Stimulated activated CD8-positive, alpha-beta memory T cell treated with anti-CD3 and anti-CD28 coated beads, Interleukin-7, amount 100 ng/mL, for 48 hours (primary cell): ENCODE measurements at regions not wholly inside any gene's neighbourhood (a gene's known extent, or its start where the extent isn't known, plus 50 kb on each side); places are given as distances from the start of the nearest gene placed in this dataset.

Experiments used
- DNase-seq, 2 donors: peaks; one replicate each; pipeline ENCODE4 v3.0.0-alpha.2; 2020; ENCODE audit warnings: low read depth in 1 of 2; ENCODE audit errors: extremely low read depth in 1 of 2

DNA sequence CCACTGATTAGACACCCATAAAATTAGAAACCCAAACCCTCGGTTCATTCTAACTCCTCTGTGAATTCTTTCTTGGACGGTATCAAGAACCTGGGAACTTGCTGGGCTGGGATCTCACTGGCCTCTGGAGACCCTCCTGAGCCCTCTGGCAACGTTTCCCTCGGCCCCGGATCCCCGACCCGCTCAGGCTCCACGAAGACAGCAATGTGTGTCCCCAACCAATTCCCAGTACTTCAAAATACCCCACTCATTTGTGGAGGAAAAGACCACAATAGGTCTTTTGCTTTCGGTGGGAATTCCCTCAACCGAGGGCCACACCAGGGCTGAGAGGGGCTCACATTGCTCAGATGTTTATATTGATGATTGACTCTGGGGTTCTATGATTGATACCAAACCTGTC, 117.9 kb upstream of the PRR20G start:
- DNase-seq: no peak

DNA sequence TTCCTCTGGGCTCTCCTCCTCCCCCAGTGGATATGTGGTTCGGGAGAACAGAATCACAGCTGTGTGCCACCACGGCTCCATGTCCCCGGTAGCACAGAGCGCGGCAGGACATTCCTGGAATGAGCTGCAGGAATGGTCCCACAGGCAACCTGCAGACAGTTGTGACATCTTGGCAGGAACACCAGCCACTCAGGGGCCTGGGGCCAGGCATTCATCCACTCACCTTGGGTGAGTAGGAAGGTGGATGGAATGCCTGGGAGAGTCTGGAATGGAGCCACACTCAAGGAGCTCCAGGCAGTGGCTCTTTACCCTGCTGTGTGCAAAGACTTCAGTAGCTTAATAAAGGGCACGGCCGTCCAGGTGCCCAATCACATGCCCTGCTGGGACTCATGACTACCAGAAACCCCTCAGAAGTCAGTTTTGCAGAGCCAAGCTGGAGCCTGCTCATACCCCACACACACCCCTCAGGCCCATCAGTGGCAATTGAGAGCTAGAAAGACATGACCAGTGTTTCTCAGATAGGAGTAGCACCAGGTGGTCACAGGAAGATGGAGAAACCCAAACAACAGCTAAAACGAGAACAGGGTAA, 117.3 kb upstream of the PRR20G start:
- no peak for DNase-seq

DNA sequence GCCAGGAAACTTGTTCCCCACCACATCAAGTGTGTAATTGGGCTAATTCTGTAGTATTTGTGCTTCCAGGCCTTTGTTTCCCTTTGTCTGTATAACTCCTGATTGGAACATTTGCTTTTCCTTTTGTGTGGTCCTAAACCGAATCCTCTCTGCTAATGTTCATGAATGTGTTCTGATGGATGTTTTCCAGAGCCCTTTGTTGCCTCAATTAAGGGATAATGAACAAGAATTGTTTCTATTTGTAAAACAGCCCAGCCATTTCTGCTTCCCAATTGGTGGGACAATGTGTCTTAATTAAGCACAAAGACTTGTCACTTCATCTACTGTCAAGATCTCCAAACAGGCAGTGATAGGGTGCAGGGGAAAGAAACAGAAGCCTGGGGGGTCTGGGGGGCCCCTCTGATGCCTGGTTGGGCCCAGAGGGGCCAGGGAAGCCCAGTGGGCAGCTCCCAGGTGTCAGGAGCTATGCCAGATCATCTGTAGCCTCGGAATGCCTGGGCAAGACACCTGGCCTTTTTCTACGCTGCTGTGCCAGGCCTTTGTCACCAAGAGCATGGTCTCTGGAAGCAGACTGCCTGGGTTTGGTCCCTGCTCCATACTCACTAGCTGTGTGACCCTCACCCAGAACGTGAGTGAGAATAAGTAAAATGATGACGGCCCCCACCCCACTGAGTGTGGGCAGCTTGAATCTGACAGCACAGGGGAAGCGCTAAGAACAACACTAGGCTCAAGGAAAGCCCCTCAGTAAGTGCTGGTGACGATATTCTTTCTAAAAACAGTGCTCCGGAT, 116.6 kb upstream of the PRR20G start:
- no peak for DNase-seq

GRCh38 chr3:127403795-127404194, 115.9 kb upstream of the PRR20G start:
- no peak for DNase-seq

GRCh38 chr3:127399154-127399553, 111.3 kb upstream of the PRR20G start:
- no peak for DNase-seq

GRCh38 chr3:127396473-127396872, 108.6 kb upstream of the PRR20G start:
- DNase-seq: no peak

DNA sequence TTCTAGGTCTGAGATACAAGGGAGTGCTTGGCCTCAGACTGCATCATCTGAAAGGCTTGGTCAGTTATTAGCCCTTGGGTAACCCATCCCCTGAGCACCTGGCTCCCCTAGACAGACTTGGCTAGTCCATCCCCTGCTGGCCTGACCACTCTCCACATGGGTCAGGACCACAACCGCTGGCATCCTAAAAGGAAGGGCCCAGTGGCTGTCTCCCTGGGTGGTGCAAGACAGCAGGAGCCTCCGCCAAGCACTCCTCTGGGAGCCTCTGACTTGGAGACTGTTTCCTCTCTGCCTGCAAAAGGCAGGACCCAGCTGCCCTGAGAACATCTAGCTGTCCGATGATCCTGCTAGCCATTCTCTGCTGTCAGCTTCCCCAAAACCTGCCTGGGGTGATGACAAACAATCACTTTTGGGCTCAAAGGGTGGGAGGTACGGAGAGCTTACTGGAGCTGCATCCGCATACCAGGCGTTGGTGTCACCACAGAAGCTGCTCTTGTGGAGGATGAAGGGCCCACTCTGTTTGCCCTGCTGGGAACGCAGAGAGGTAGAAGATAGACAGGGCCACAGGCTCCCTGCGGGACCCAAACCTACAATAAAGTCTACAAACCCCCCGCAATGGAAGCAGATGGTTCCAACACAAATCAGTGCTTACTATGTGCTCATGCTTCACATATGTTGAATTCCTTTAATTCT, 108.0 kb upstream of the PRR20G start:
- no peak for DNase-seq

DNA sequence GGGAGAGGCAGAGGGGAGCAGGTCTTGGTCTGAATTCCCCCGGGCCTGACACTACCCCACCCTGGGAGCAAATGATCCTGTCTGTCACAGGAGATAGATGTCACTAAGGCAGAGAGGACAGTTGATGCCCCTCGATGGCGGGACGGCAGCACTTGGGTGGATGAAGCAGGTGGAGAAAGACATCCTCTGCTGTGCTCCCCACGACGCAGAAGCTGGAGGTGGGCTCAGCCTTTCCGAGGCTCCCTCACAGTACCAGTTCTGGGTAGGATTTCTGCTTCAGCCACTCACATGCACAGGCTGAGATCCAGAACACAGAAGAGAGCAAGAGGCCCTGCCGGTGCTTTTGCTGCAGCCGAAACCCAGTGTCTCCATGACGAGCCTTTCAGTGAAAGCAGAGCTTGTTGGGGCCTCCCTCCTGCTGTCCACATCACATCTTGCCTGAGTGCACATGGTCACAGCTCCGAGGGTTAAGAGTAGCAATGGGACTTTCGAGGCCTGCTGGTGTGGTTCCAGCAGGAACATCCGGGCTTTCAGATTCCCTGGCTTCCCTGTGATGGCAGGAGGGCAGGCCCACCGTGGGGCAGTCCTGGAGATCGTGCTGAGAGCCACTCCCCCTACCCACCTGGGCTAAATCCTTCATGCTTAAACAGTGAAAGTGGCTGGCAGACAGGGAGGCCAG, 107.3 kb upstream of the PRR20G start:
- no peak for DNase-seq

DNA sequence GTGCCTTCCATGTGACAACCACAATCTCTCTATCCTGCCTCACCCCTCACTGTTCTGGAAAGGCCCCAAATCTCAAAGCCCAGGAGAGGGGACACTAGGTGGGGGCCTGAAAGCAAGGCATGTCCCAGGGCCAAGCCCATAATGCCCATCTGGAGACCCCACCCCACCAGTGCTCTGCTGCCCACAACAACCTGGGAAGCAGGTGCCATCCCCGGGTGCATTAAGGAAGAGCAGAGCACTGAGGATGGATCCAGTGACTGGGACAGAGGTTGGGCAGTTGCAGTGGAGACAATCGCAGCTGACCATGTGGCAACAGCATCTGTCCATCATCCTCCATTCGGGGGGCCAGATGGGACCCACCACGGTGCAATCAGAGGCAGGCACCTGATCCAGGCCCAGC, 106.2 kb upstream of the PRR20G start:
- DNase-seq: no peak

DNA sequence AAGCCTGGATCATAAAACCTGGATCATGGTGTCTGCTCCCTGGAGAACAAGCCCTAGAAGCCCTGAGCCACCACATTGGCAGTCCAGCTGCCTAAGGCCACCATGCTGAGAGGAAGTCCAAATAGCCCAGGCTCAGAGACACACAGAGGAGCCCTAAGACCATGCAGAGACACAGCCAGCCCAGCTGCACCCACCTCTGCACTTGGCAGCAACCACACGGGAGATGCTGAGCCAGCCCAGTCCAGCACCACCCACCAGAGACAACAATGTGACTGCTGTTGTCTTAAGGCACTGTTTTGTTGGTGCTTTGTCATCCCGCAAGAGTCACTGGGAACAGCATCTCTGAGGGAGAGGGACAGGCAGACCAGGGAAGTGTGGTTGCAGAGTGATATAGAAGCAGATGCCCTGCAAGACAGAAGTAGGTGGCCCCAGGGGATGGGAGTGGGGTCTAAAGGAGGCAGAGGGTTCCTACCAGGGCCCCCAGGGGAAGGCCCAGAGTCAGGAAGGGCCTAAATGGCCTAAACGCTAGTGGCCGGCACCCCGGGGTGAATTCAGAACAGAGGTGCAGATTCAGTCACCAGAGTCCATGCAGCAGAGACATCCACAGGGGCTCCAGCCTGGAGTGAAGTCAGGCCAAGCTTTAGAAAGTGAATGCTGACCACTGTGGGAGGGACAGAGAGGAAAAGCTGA, 105.4 kb upstream of the PRR20G start:
- no peak for DNase-seq

DNA sequence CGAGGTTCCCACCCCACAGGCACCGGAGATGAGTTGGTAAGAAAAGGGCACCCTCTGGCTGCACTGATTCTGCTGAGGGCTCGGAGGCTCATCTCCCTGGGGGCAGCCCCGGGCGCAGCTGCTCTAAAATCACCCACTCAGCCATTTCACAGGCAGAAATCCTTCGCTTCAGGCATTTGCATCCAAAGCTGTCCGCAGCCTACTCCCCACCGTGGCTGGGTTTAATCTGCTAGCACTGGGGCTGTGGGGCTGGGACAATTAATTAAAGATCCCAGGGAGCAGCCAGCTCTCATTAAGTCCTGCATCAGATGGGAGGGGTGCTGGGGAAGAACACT, 104.3 kb upstream of the PRR20G start:
- DNase-seq: no peak

DNA sequence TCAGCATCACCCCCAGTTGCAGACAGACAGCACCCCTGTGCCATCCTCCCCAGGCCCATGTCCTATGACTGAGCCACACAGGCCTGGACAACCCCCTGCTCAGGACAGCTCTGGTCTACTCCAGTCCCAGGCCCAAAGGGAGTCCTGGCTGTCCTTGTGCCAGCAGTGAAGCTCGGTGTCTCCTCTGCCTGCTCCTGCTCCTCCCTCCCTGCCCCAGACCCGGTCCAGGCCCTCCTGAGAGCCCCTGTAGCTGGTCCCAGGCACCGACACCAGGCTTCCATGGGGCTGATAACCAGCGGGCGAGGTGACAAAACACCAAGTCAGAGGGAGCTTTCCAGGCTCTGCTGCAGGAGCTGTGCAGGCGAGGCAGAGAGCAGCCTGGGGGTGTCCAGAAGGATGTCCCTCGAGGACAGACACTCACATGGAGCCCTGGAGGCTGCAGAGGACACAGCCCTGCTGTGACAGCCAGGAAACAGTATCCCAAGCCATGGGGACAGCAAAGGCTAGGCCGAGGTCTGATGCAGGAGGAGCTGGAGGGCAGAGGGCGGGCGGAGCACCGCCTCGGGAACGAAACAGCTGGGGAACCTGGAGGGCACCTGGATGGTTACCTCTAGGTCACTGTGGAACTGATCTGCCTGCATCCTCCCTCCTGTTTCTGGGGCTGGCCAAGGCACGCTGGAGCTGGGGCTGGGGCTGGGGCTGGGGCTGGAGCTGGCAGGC, 103.8 kb upstream of the PRR20G start:
- DNase-seq: no peak

- DNase-seq: no peak
Observed at GRCh38 chr3:127390365-127391025, 102.6 kb upstream of the PRR20G start.

DNA sequence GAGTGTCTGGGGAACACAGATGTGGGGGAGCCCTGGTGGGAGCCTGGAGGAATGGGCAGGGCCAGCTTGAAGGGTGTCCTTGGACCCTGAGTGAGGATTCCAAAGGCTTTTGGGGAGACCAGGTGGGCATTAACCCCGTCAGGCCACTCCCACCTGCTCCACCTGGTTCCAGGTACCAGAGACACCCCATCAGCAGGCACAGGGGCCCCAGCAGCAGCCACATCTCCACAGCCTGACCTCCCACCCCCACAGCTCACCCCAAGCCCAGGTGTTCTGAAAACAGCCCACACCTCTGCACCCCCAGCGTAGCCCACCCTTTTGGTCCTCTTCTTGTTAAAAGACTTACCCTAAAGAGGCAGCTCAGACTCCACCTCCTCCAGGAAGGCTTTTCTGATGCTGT, 102.1 kb upstream of the PRR20G start:
- DNase-seq: no peak

DNA sequence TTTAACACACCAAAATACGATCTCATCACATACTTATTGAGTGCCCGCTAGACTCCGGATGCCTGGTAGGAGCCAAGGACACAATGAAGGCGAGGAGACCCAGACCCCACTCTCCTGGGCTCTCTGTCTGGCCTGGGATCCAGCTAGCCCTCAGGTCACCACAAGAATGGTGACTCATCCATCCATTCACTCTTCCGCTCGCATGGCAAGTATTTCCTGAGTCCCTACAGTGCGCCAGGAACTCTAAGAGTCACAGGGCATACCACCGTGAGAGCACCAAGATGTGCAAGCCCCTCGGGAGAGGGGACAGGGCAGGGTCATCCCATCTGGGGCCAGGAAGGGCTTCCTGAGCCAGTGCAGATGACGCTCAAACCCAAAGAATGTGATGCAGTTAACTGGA, 101.6 kb upstream of the PRR20G start:
- DNase-seq: no peak

DNA sequence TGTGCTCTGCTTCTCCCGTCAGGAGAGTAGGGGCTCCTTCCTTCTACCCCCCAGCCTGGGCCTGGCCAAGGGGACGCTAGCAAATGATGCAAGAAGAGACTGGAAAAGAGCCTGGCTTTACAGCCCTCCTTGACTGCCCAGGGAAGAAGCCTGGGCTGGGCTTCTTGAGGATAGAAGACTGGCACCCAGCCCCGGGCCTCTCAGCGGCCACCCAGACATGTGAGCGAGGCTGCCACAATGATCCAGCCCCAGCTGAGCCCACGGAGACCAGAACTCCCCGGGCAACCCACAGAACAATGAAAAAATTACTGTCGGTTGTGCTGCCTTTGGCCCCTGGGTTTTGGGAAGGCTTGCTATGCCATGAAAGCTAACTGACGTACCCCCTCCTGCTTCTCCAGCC, 100.6 kb upstream of the PRR20G start:
- no peak for DNase-seq

DNA sequence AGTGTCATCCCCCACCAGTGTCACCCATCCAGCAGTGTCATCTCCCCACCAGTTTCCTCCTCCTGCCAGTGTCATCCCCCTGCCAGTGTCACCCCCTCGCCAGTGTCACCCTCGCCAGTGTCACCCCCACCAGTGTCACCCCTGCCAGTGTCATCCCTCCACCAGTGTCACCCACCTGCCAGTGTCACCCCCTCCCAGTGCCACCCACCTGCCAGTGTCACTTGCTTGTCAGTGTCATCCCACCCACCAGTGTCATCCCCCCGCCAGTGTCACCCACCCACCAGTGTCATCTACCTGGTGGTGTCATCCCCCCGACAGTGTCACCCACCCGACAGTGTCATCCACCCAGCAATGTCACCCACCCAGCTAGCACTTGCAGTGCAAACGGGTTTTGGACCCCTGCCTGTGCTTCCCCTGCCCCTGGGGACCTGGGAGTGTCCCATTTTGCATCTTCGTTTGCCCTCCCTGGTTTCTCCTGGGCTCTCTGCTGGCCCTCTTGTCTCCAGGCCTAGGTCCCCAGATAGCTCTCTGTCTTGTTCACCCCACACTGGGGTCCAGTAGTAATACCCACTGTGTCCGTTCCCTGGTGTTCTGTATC, 99.8 kb upstream of the PRR20G start:
- no peak for DNase-seq

- DNase-seq: no peak
Observed at GRCh38 chr3:127387119-127387518, 99.3 kb upstream of the PRR20G start.

DNA sequence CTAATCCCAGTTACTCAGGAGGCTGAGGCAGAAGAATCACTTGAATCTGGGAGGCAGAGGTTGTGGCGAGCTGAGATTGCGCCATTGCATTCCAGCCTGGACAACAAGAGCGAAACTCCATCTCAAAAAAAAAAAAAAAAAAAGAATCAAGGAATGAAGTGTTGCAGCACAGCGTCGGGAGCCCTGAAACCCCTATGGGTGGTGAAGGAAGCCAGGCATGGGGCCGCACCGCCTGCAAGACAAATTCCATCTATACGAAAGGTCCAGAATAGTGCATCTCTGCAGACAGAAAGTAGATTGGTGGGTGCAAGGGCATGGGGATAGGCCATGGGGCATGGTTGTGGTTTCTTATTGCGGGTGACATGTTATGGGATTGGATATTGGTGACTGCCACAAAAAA, 98.6 kb upstream of the PRR20G start:
- DNase-seq: no peak

GRCh38 chr3:127385540-127385870, 97.7 kb upstream of the PRR20G start:
- no peak for DNase-seq
